AG09309 (cell line): ENCODE measurements at regions not wholly inside any gene's neighbourhood (a gene's known extent, or its start where the extent isn't known, plus 50 kb on each side); places are given as distances from the start of the nearest gene placed in this dataset.
A peak's percentile ranks its signal among the peaks of the same experiment; 100 is the strongest.

Experiments used
- DNase-seq: peaks from one replicate; pipeline ENCODE4 v3.0.0-alpha.2; 2010; ENCODE audit warnings: low read depth
- H3K4me3 ChIP-seq: 2 replicates; pipeline ENCODE4 v1.5.1; 2011; ENCODE audit warnings: mild to moderate bottlenecking, low read depth, low read length, moderate library complexity; ENCODE audit not compliant: control insufficient read depth
- TF ChIP-seq, protein P1 (sequence below): IDR thresholded peaks from 2 replicates; pipeline ENCODE4 v1.5.1; 2011; ENCODE audit warnings: mild to moderate bottlenecking, low read depth, low read length, inconsistent platforms; ENCODE audit not compliant: insufficient read depth, control insufficient read depth; ENCODE audit errors: missing control alignments

DNA sequence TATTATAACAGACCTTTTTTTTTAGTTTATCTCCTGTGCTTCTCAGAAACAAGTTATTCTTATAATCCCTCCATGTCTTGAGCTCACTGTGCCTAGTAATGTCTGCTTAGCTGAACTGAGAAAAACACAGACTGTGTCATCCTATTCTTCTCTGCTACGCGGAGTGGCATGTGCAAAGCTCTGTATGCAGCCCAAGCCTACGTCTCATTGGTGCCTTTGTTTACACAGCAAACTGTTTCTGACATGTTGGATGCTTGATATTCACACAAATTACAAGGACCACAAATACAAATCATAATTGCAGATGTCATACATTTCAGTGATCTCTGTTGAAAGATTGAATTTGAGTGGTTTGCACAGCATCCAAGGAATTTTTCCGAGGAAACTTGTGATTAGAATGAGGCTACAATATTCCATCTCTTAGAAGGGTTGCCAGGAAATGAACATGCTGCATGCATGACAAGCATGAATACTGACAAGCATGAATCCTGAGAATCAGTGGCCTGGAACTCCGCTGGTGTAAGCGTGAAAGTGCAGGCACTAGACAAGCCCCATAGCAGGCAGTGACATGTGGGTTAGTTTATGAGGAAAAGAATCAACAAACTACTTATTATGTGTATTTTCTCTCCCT, 128.4 kb upstream of the SGK1 start:
- no peak overlapping the region for H3K4me3 ChIP-seq
- no peak for DNase-seq
- TF ChIP-seq, protein P1, sequence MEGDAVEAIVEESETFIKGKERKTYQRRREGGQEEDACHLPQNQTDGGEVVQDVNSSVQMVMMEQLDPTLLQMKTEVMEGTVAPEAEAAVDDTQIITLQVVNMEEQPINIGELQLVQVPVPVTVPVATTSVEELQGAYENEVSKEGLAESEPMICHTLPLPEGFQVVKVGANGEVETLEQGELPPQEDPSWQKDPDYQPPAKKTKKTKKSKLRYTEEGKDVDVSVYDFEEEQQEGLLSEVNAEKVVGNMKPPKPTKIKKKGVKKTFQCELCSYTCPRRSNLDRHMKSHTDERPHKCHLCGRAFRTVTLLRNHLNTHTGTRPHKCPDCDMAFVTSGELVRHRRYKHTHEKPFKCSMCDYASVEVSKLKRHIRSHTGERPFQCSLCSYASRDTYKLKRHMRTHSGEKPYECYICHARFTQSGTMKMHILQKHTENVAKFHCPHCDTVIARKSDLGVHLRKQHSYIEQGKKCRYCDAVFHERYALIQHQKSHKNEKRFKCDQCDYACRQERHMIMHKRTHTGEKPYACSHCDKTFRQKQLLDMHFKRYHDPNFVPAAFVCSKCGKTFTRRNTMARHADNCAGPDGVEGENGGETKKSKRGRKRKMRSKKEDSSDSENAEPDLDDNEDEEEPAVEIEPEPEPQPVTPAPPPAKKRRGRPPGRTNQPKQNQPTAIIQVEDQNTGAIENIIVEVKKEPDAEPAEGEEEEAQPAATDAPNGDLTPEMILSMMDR: no peak

DNA sequence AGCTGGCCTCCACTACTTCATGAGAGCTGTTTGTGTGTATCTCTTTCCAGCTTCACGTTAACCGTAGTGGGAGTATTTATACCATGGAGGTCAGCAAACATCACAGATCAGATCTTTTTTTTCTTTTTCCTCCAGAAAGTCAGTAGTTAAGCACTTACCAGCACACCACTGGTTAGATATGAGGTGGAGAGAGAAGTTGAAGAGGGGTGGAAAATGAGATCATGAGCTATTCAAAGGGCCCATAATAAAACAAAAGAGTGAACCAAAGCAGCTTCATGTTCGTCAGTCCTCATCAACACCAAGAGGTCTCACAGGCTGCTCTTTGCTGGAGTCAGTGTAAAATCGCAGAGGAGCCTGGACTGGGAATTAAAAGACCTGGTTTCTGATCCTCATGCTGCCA, 125.1 kb upstream of the SGK1 start:
- TF ChIP-seq, protein P1: no peak

DNA sequence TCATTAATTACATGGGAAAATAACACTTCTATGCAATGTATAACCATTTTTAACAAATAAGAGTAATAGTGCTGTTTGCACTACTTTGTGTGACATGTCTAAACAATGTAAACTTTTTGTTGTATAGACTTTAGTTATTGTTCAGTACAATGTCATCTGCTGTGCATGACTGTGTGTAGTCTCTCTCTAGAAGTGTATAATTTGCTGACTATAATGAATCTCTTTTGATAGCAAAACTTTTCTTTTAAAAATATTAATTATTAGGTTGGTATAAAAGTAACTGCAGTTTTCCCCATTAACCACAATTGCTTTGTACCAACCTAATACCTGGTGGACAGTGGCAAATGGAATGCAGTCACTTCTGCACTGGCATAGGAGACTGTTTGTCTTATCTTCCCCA, 124.2 kb upstream of the SGK1 start:
- no peak overlapping the region for H3K4me3 ChIP-seq
- TF ChIP-seq, protein P1: no peak
- no peak for DNase-seq

More for the DNA sequence above, 125.1 kb upstream of the SGK1 start:
- no peak overlapping the region for H3K4me3 ChIP-seq
- no peak for DNase-seq

DNA sequence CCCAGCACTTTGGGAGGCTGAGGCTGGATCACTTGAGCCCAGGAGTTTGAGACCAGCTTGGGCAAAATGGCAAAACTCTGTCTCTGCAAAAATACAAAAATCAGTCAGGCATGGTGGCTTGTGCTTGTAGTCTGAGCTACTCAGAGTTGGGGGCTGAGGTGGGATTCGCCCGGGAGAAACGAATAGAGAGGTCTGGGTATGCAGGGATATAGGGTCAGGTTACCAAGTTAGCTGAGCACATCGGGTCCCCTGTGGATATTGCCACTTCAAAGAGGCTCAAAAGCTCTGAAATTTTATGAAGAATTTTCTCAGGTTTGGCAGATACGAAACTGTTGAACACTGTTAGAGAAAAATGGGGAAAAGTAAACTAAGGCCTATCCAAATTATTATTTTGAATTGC, 120.9 kb upstream of the SGK1 start:
- DNase-seq: no peak
- H3K4me3 ChIP-seq: no peak overlapping the region
- TF ChIP-seq, protein P1: no peak

DNA sequence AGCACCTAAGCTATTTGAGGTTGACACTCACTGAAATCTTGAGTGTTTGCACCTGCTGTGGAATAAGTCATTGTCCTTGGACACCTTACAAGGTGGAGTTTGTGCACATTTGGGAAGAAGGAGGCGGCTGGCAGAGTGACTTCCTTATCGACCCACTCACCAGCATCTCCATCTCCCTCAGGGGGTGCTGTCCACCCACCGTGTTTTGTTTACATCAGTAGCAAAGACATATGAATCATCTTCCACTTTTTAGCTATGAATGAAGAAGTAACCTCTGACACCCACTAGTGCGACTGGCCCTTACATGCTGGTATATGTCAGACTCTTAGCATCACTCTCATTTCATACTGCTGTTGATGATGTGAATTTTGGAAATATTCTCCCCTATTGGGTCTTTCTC, 119.5 kb upstream of the SGK1 start:
- no peak overlapping the region for H3K4me3 ChIP-seq
- TF ChIP-seq, protein P1: no peak
- no peak for DNase-seq

DNA sequence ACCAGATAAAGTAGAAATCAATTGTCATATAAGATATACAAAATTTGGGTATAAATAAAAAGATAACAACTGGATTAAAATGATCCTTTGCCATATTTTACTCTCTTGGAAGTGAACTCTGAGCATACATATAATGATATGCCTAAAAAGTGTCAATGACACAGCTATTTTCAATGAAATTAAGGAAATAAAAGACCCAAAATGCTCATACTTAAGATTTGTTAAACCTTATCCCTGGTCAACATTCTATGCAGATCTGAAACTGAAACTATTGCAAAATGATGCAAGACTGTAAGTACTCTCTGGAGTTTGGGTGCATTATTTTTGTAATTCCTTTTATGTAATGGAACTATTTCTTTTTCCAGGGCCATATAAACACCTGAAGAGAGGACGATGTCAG, 119.0 kb upstream of the SGK1 start:
- TF ChIP-seq, protein P1: no peak
- no peak overlapping the region for H3K4me3 ChIP-seq
- DNase-seq: no peak

DNA sequence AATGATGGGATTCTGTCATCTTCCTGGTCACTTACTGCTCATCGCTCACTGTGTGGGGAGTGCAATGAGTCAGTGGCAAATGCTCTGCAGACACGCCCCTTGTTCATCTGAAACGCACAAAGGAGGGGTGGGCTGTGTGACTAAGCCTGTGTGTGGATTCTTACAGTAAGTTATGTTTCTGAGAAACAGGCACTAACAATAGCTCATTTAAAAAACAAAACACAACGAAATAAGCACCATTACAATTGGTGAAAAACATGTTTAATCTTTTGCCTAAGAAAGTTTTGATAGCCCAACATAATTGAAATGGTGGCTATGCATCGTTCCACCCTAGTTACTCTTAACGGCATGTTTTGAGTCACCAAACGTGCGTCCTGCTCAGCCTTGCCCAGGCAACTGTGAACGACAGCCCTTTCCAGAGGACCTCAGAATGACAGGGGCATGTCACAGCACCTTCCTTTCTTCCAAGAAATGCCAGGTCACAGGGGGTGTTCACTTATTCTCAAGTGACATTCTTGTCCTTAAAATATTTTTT, 118.4 kb upstream of the SGK1 start:
- no peak overlapping the region for H3K4me3 ChIP-seq
- peak; percentile 85 for DNase-seq
- TF ChIP-seq, protein P1: no peak
